ENCODE measurements at regions not wholly inside any gene's neighbourhood (a gene's known extent, or its start where the extent isn't known, plus 50 kb on each side); places are given as distances from the start of the nearest gene placed in this dataset.

DNA sequence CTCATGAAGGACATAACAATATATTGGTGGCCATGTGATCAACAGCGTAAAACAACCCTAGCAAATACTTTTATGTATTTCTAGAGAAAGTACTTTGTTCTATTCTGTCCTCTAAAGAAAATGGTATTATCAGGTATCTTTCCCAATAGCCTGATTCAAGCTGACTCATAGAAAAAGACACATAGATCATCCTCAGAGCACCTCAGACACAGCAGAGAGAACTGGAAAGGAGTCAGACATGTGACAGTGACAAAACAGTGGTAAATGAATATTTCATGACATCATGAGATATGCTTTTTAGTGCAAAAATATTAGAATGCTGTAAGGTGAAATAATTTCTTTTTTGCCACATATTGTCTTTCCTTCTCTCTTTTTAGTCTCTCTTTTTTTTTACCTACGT, 1355.0 kb upstream of the MAP3K7 start:
- TF ChIP-seq, protein P1, sequence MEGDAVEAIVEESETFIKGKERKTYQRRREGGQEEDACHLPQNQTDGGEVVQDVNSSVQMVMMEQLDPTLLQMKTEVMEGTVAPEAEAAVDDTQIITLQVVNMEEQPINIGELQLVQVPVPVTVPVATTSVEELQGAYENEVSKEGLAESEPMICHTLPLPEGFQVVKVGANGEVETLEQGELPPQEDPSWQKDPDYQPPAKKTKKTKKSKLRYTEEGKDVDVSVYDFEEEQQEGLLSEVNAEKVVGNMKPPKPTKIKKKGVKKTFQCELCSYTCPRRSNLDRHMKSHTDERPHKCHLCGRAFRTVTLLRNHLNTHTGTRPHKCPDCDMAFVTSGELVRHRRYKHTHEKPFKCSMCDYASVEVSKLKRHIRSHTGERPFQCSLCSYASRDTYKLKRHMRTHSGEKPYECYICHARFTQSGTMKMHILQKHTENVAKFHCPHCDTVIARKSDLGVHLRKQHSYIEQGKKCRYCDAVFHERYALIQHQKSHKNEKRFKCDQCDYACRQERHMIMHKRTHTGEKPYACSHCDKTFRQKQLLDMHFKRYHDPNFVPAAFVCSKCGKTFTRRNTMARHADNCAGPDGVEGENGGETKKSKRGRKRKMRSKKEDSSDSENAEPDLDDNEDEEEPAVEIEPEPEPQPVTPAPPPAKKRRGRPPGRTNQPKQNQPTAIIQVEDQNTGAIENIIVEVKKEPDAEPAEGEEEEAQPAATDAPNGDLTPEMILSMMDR (IDR thresholded peaks at IDR 0.05; ENCODE audit: poor library complexity, severe bottlenecking), result no peak
- no peak for TF ChIP-seq MXI1 (conservative IDR thresholded peaks at IDR 0.05; ENCODE audit: poor library complexity, severe bottlenecking)
- TF ChIP-seq EZH2 (IDR thresholded peaks at IDR 0.05; ENCODE audit: borderline replicate concordance, insufficient read depth, low read length, poor library complexity, severe bottlenecking), result no peak
- TF ChIP-seq TAF1 (IDR thresholded peaks at IDR 0.05; ENCODE audit: low read depth), result no peak
- no peak for TF ChIP-seq POLR2AphosphoS5 (IDR thresholded peaks at IDR 0.05)
